ENCODE measurements at regions not wholly inside any gene's neighbourhood (a gene's known extent, or its start where the extent isn't known, plus 50 kb on each side); places are given as distances from the start of the nearest gene placed in this dataset.
"Not testable (repeated sequence)": the region's sequence is repeated elsewhere in the genome, so short reads cannot be mapped to it uniquely, and the experiment has no call there.

DNA sequence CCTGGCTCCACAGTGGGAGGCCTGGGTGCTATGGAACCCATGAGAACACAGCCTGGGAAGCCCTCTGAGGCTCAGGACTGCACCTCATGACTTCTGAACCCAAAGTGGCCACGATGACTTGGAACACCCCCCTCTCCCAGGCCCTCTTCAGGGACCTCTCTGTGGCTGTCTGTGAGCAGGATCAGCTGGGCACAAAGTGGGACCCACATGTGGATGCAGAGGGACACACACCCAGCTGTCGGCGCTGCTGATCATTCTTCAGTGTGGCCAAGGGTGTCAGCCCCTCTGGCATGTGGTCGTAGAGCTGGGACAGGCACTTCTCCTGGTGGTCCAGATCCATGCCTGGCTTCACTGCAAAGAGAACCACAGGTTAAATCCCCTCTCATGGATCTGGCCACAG lies 293.2 kb downstream of the GOLGA6L6 start:
- peaks cover 0 to 17% (median 0%) of the 10 kb centered on the region in 8 donors for H3K9me3 ChIP-seq
- intact Hi-C loops (cut with DNase I; ENCODE audit: low total_unique reads); H3K4me1 ChIP-seq; H3K36me3 ChIP-seq; H3K27me3 ChIP-seq (replicated peaks in 1 of 7); DNase-seq; H3K27ac ChIP-seq; H3K4me3 ChIP-seq: not testable (repeated sequence)
- WGBS, 5 donors: 83 to 90% (median 88%) methylated on average over 3 to 4 of the region's 4 CpGs

DNA sequence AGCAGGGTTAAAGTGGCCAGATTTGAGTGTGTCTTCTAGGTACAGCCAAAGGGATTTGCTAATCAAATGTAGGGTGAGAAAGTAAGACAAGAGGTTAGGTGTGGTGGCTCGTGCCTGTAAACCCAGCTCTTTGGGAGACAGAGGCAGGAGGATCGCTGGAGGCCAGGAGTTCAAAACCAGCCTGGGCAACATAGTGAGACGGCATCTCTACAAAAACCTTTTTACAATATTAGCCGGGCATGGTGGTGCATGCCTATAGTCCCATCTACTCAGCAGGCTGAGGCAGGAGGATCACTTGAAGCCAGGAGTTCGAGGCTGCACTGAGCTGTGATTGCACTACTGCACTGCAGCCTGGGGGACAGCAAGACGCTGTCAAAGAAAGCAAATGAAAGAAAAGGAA lies 294.5 kb downstream of the GOLGA6L6 start:
- H3K9me3 ChIP-seq: peaks cover 0 to 28% (median 0%) of the 10 kb centered on the region in 8 donors
- DNase-seq; H3K36me3 ChIP-seq; intact Hi-C loops (cut with DNase I; ENCODE audit: low total_unique reads); H3K27ac ChIP-seq; H3K4me3 ChIP-seq; H3K27me3 ChIP-seq (replicated peaks in 1 of 7); H3K4me1 ChIP-seq: not testable (repeated sequence)
- 66 to 76% (median 71%) methylated on average over 6 of the region's 6 CpGs for WGBS, 5 donors

DNA sequence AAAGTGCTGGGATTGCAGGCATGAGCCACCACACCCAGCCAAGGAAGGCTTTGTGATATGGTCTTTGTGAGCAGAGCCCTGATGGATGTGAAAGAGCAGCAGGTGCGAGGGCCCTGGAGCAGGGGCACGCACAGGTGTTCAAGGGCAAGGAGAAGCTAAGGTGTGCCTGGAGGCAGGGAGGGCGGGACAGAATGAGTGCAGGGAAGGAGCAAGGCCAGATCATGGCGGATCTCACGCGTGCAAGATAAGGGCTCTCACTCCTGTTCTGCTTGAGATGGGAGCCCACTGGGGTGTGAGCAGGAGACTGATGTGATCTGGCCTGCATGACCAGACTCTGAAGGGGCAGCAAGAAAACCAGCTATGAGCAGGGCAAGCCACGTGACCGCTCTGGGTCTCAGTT lies 295.0 kb downstream of the GOLGA6L6 start:
- H3K36me3 ChIP-seq; DNase-seq; H3K4me1 ChIP-seq; H3K27me3 ChIP-seq (replicated peaks in 1 of 7); intact Hi-C loops (cut with DNase I; ENCODE audit: low total_unique reads); H3K27ac ChIP-seq; H3K4me3 ChIP-seq: not testable (repeated sequence)
- peaks cover 0 to 33% (median 0%) of the 10 kb centered on the region in 8 donors for H3K9me3 ChIP-seq
- WGBS, 5 donors: 62 to 73% (median 67%) methylated on average over 8 of the region's 8 CpGs

DNA sequence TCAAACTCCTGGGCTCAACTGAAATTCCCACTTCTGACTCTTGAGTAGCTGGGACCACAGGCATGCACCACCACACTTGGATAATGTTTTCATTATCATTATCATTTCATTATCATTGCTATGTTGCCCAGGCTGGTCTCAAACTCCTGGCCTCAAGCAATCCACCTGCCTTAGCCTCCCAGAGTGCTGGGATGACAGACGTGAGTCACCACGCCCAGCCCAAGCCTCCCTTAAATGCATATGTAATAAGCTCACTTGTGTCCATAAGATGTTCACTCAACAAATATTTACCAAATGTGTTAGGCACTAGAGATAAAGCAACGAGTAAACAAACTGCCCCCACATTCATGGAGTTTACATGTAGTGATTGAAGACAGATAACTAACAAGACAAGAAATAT lies 295.7 kb downstream of the GOLGA6L6 start:
- peaks cover 0 to 34% (median 0%) of the 10 kb centered on the region in 8 donors for H3K9me3 ChIP-seq
- H3K27me3 ChIP-seq (replicated peaks in 1 of 7); intact Hi-C loops (cut with DNase I; ENCODE audit: low total_unique reads); H3K36me3 ChIP-seq; H3K4me3 ChIP-seq; H3K27ac ChIP-seq; H3K4me1 ChIP-seq: not testable (repeated sequence)
- peak; percentile 56 for DNase-seq
- 69 to 83% (median 79%) methylated on average over 3 of the region's 3 CpGs for WGBS, 5 donors

DNA sequence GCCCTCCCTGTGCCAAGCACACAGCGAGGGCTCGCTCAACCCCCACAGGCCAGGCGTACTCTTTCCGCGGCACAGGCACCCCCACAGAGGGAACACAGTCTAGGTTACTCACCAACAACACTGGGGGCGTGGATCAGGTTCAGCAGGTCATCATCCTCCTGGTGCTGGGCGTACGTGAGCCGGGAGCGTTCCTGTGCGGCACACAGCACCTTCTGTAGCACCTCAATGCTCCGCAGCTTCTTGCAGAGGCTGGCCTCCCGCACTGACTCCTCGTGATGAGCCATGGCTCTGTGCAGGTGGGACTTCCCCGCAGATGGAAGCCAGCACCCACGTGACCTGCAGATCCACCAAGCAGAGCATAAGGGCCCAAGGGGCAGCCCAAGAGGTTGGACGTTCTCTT lies 296.8 kb downstream of the GOLGA6L6 start:
- intact Hi-C loops (cut with DNase I; ENCODE audit: low total_unique reads); H3K4me3 ChIP-seq; H3K36me3 ChIP-seq; H3K27me3 ChIP-seq (replicated peaks in 1 of 7); H3K4me1 ChIP-seq; H3K27ac ChIP-seq: not testable (repeated sequence)
- DNase-seq: peak; percentile 82
- H3K9me3 ChIP-seq: peaks cover 0 to 44% (median 0%) of the 10 kb centered on the region in 8 donors
- WGBS, 5 donors: 83 to 89% (median 85%) methylated on average over 17 of the region's 17 CpGs

DNA sequence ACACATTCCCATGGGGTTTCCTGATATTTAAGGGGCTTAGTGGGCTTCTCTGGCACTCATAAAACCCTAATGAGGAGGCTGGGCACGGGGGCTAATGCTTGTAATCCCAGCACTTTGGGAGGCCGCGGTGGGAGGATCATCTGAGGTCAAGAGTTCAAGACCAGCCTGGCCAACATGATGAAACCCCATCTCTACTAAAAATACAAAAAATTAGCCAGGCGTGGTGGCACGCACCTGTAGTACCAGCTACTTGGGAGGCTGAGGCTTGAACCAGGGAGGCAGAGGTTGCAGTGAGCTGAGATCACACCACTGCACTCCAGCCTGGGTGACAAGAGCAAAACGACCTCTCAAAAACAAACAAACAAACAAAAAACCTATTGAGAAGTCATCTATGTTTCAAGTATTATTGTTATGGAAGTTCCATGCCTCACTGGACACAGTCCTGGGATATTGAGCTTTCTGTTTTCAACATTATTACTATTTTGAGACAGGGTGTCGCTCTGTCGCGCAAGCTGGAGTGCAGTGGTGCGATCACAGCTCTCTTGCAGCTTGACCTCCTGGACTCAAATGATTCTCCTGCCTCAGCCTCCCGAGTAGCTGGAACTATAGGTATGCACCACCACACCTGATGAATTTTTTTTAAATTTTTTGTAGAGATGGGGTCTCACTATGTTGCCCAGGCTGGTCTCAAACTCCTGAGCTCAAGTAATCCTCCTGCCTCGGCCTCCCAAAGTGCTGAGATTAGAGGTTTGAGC lies 297.9 kb downstream of the GOLGA6L6 start:
- H3K27me3 ChIP-seq (replicated peaks in 1 of 7); H3K4me1 ChIP-seq; H3K4me3 ChIP-seq; H3K36me3 ChIP-seq; intact Hi-C loops (cut with DNase I; ENCODE audit: low total_unique reads); H3K27ac ChIP-seq: not testable (repeated sequence)
- peak; percentile 58 for DNase-seq
- peaks cover 0 to 47% (median 0%) of the 10 kb centered on the region in 8 donors for H3K9me3 ChIP-seq
- 66 to 70% (median 68%) methylated on average over 12 of the region's 12 CpGs for WGBS, 5 donors

DNA sequence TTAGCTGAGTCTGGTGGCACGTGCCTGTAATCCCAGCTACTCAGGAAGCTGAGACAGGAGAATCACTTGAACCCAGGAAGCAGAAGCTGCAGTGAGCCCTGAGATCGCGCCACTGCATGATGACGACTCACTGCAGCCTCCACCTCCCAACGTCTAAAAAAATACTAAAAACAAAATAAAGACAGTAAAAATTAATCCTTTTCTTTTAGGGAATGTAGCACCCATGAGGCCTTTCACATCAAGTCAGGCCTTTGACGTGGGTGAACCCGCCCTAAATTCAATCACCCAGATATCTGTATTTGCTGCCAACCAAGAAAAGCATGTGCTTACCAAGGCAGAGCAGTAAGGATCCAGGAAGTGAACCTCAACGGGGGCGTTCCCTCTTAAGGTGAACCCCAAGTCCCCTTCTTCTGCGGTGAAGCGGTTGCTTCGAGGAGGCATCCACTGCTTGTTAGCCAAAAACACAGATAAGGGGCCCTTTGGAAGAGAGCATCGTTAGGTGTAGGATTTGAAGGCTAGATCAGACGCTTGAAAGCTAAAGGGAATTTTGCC lies 301.2 kb downstream of the GOLGA6L6 start:
- intact Hi-C loops (cut with DNase I; ENCODE audit: low total_unique reads): not testable (repeated sequence)
- peak; percentile 69 for DNase-seq
- 71 to 83% (median 79%) methylated on average over 14 of the region's 14 CpGs for WGBS, 5 donors

DNA sequence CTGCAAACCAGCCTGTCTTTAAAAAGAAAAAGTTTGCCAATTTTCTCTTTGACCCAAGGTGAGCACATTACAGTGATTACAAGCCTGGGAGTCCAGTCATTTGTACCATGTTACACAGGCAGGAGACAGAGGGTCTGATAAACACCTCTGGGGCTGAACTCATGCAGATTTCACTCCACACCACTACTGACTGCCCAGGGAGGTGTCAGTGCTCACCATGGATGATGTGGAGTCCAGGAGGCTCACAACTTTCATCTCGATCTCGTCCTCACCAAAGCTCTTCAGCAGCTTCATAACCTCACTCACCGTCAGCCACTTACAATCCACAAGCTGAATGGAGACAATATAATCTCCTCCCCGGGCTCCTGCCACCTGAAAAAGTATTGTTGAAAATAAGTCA lies 302.4 kb downstream of the GOLGA6L6 start:
- 79 to 90% (median 83%) methylated on average over 4 of the region's 4 CpGs for WGBS, 5 donors
- H3K36me3 ChIP-seq; H3K4me3 ChIP-seq; H3K27me3 ChIP-seq (replicated peaks in 1 of 7); intact Hi-C loops (cut with DNase I; ENCODE audit: low total_unique reads); H3K27ac ChIP-seq; H3K4me1 ChIP-seq: not testable (repeated sequence)
- peak; percentile 28 for DNase-seq
- peaks cover 0 to 49% (median 0%) of the 10 kb centered on the region in 8 donors for H3K9me3 ChIP-seq

More for the DNA sequence above, 301.2 kb downstream of the GOLGA6L6 start:
- not testable (repeated sequence) for H3K27me3 ChIP-seq (replicated peaks in 1 of 7); H3K4me1 ChIP-seq; H3K27ac ChIP-seq; H3K4me3 ChIP-seq; H3K36me3 ChIP-seq
- peaks cover 0 to 47% (median 0%) of the 10 kb centered on the region in 8 donors for H3K9me3 ChIP-seq

DNA sequence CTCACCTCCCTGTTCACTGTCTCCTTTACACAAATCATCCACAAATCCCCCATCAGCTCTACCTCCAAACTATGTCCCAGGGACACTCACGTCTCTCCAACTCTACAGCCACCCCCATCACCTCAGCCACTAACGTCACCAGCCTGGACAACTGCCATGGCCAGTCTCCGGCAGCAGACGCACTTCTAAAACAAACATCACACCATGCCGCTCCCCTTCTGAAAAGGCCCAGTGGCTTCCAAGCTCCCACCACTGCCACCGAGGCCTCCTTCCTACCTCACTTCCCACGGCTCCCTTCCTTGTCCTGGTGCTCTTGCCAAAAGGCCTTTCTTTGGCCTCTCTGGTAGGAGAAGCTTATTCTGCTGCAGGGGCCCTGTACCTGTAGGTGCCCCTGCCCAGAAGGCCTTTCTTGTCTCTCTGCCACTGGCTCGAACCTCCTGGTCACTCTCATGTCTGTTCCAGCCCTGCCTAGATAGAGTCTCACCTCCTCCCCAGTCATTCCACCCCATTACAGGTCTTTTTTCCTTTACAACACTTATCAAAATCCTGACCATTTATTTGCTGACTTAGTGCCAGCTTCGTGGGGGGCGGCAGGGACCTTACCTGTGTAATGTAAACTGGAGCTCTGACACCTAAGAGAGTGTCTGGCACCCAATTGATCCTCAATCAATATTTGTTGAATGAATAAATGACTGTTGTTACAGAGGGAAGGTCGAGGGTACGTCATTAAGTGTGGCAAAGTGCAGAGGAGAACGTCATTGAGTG lies 304.2 kb downstream of the GOLGA6L6 start:
- intact Hi-C loops (cut with DNase I; ENCODE audit: low total_unique reads); H3K4me1 ChIP-seq; H3K4me3 ChIP-seq; H3K36me3 ChIP-seq; H3K27me3 ChIP-seq (replicated peaks in 1 of 7); H3K27ac ChIP-seq: not testable (repeated sequence)
- H3K9me3 ChIP-seq: peaks cover 0 to 36% (median 0%) of the 10 kb centered on the region in 8 donors
- peak; percentile 67 for DNase-seq
- WGBS, 5 donors: 70 to 74% (median 74%) methylated on average over 13 of the region's 13 CpGs

DNA sequence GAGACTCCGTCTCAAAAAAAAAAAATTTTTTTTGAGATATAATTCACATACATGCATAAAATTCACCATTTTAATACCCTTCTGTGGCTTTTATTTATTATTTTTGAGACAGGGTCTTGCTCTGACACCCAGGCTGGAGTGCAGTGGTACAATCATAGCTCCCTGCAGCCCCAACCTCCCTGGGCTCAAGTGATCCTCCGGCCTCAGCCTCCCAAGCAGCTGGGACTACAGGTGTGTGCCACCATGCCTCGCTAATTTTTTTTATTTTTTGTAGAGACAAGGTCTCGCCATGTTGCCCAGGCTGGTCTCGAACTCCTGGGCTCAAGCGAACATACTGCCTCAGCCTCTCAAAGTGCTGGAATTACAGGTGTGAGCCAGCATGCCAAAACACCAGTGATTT lies 305.9 kb downstream of the GOLGA6L6 start:
- H3K36me3 ChIP-seq; H3K27me3 ChIP-seq (replicated peaks in 1 of 7); H3K27ac ChIP-seq; H3K4me1 ChIP-seq; intact Hi-C loops (cut with DNase I; ENCODE audit: low total_unique reads); H3K4me3 ChIP-seq; DNase-seq: not testable (repeated sequence)
- 71 to 80% (median 75%) methylated on average over 6 of the region's 6 CpGs for WGBS, 5 donors
- peaks cover 0 to 27% (median 0%) of the 10 kb centered on the region in 8 donors for H3K9me3 ChIP-seq

DNA sequence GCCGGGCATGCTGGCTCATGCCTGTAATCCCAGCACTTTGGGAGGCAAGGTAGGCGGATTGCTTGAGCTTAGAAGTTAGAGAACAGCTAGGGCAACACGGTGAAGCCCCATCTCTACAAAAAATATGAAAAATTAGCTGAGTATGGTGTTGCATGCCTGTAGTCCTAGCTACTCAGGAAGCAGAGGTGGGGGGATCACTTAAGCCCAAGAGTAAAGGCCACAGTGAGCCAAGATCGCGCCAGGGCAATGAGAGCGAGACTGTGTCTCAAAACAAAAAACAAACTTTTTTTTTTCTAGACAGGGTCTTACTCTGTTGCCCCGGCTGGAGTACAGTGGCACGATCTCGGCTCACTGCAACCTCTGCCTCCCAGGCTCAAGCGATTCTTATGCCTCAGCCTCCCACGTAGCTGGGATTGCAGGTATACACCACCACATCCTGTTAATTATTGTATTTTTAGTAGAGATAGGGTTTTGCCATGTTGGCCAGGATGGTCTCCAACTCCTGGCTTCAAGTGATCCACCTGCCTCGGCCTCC lies 307.5 kb downstream of the GOLGA6L6 start:
- DNase-seq: peak; percentile 51
- 69 to 82% (median 76%) methylated on average over 12 of the region's 12 CpGs for WGBS, 5 donors
- H3K9me3 ChIP-seq: peaks cover 0 to 20% (median 0%) of the 10 kb centered on the region in 8 donors
- H3K27me3 ChIP-seq (replicated peaks in 1 of 7); H3K4me3 ChIP-seq; intact Hi-C loops (cut with DNase I; ENCODE audit: low total_unique reads); H3K36me3 ChIP-seq; H3K27ac ChIP-seq; H3K4me1 ChIP-seq: not testable (repeated sequence)
